MM.1S (cell line): ENCODE measurements at regions not wholly inside any gene's neighbourhood (a gene's known extent, or its start where the extent isn't known, plus 50 kb on each side); places are given as distances from the start of the nearest gene placed in this dataset.

Experiments used
- DNase-seq: peaks from one replicate; pipeline ENCODE4 v3.0.0-alpha.2; 2015
- H2AFZ ChIP-seq: fragments of 300-600 bp; sonication (generic); 2 replicates; pipeline ENCODE4 v1.6.0; 2016; ENCODE audit warnings: antibody characterized with exemption, low read length
- H3F3A ChIP-seq: fragments of 300-600 bp; sonication (generic); 2 replicates; pipeline ENCODE4 v1.6.1; 2016; ENCODE audit warnings: mild to moderate bottlenecking, antibody characterized with exemption, low read length, moderate library complexity, mixed read lengths; ENCODE audit not compliant: insufficient read depth
- H3K27ac ChIP-seq: fragments of 300-600 bp; sonication (generic); 2 replicates; pipeline ENCODE4 v1.5.1; 2016; ENCODE audit warnings: mild to moderate bottlenecking, low read length
- H3K27me3 ChIP-seq: fragments of 300-600 bp; sonication (generic); replicated peaks from 2 replicates; pipeline ENCODE4 v1.6.0; 2016; ENCODE audit warnings: low read length; ENCODE audit not compliant: insufficient read depth
- H3K36me3 ChIP-seq: fragments of 300-600 bp; sonication (generic); replicated peaks from 2 replicates; pipeline ENCODE4 v1.6.1; 2016; ENCODE audit warnings: mild to moderate bottlenecking, low read length, mixed read lengths; ENCODE audit not compliant: insufficient read depth
- H3K4me1 ChIP-seq: fragments of 300-600 bp; sonication (generic); 2 replicates; pipeline ENCODE4 v1.6.1; 2016; ENCODE audit warnings: low read length, mixed read lengths
- H3K4me2 ChIP-seq: fragments of 300-600 bp; sonication (generic); 2 replicates; pipeline ENCODE4 v1.6.0; 2016; ENCODE audit warnings: low read depth, low read length
- H3K4me3 ChIP-seq: fragments of 300-600 bp; sonication (generic); 2 replicates; pipeline ENCODE4 v1.5.1; 2016; ENCODE audit warnings: low read length, mixed read lengths
- H3K79me2 ChIP-seq: fragments of 300-600 bp; sonication (generic); 2 replicates; pipeline ENCODE4 v1.6.1; 2016; ENCODE audit warnings: mixed run types, low read length, mixed read lengths
- H3K9ac ChIP-seq: fragments of 300-600 bp; sonication (generic); 2 replicates; pipeline ENCODE4 v1.6.1; 2016; ENCODE audit warnings: low read length, mixed read lengths
- H3K9me2 ChIP-seq: fragments of 300-600 bp; sonication (generic); replicated peaks from 2 replicates; pipeline ENCODE4 v1.6.1; 2016; ENCODE audit warnings: mild to moderate bottlenecking, low read length, mixed read lengths; ENCODE audit not compliant: insufficient read depth
- H3K9me3 ChIP-seq: fragments of 300-600 bp; sonication (generic); replicated peaks from 2 replicates; pipeline ENCODE4 v1.6.1; 2016; ENCODE audit warnings: mild to moderate bottlenecking, low read length, mixed read lengths; ENCODE audit not compliant: insufficient read depth
- H4K20me1 ChIP-seq: fragments of 300-600 bp; sonication (generic); 2 replicates; pipeline ENCODE4 v1.6.1; 2016; ENCODE audit warnings: mild to moderate bottlenecking, low read length, moderate library complexity, mixed read lengths; ENCODE audit not compliant: insufficient read depth
- CTCF ChIP-seq: fragments of 300-600 bp; sonication (generic); IDR thresholded peaks from 2 replicates; pipeline ENCODE4 v1.5.1; 2016; ENCODE audit warnings: antibody characterized with exemption, low read length, mixed read lengths
- EZH2 ChIP-seq: fragments of 300-600 bp; sonication (generic); optimal IDR thresholded peaks from 2 replicates; pipeline ENCODE3; 2017; ENCODE audit warnings: low read depth, mild to moderate bottlenecking, antibody characterized with exemption, low read length, mixed read lengths
- EZH2phosphoT487 ChIP-seq: fragments of 300-600 bp; sonication (generic); IDR thresholded peaks from 2 replicates; pipeline ENCODE4 v1.6.1; 2018; ENCODE audit warnings: antibody characterized with exemption, low read length

DNA sequence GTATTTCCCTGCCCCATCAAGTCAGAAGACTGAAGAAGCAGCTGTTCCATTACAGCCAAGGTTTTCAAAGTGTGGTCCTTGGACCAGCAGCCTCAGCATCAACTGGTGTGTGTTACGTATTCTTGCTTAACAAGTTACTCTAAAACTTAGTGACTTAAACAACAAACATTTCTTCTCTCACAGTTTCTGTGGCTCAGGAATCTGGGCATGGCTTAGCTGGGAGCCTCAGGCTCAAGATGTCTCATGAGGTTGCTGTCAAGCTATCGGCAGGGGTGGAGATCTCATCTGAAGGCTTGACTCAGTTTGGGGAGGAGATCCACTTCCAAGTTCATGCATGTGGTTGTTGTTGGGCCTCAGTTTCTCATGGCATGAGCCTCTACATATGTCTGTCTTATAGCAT, 174.5 kb downstream of the KTN1 start:
- no peaks in the 10 kb centered on the region for H3K27me3 ChIP-seq
- H3K9me3 ChIP-seq: no peaks in the 10 kb centered on the region
- no peak for DNase-seq
- no peak overlapping the region for H2AFZ ChIP-seq
- H3K27ac ChIP-seq: no peak overlapping the region
- H3K79me2 ChIP-seq: no peaks in the 10 kb centered on the region
- no peaks in the 10 kb centered on the region for H3F3A ChIP-seq
- H3K4me3 ChIP-seq: no peak overlapping the region
- H4K20me1 ChIP-seq: no peaks in the 10 kb centered on the region
- H3K36me3 ChIP-seq: no peaks in the 10 kb centered on the region
- no peak overlapping the region for H3K4me2 ChIP-seq
- H3K4me1 ChIP-seq: no peaks in the 10 kb centered on the region
- no peak overlapping the region for H3K9ac ChIP-seq
- H3K9me2 ChIP-seq: no peaks in the 10 kb centered on the region
- no peak for TF ChIP-seq EZH2
- TF ChIP-seq CTCF: no peak
- no peak for TF ChIP-seq EZH2phosphoT487

DNA sequence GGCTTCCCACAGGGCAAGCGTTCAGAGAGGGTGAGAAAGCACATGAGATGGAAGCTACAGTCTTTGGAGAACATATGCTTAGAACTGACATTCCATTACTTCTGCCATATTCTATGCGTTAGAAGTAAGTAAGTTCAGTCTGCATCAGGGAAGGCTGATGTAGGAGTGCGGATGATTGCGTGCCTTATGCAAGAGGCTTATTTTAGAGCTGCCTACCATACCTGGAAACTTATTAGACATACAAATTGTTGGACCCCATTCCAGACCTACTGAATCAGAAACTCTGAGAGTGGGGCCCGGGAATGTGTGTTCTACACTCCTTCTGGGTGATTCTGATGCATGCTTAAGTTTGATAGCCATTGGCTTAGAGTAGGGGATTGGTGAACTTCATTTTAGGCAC, 174.9 kb downstream of the KTN1 start:
- no peaks in the 10 kb centered on the region for H4K20me1 ChIP-seq
- no peaks in the 10 kb centered on the region for H3K9me3 ChIP-seq
- no peak for TF ChIP-seq EZH2
- no peak for TF ChIP-seq EZH2phosphoT487
- no peak for TF ChIP-seq CTCF
- H3K27me3 ChIP-seq: no peaks in the 10 kb centered on the region
- no peak overlapping the region for H2AFZ ChIP-seq
- H3K9ac ChIP-seq: no peak overlapping the region
- H3K79me2 ChIP-seq: no peaks in the 10 kb centered on the region
- no peak overlapping the region for H3K27ac ChIP-seq
- H3K4me2 ChIP-seq: no peak overlapping the region
- H3K36me3 ChIP-seq: no peaks in the 10 kb centered on the region
- no peak for DNase-seq
- no peaks in the 10 kb centered on the region for H3K4me1 ChIP-seq
- no peaks in the 10 kb centered on the region for H3F3A ChIP-seq
- H3K4me3 ChIP-seq: no peak overlapping the region
- no peaks in the 10 kb centered on the region for H3K9me2 ChIP-seq

DNA sequence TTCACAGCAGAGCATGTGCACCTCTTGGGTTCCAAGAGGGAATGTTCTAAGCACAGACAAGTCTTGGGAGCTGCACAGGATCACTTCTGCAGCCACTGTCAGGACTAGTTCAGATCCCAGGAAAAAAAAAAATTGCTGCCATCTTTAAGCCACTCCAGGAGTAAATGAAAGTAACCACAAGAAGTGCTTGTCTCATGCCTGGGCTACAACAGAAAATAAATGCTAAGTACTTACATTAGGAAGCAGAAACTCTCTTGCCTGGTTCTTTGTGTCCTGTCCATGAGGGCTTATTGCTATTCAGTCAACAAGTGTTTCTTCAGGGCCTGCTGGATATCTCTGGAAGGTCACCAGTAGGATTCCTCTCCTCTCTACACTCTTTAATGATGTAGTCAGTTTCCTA, 176.1 kb downstream of the KTN1 start:
- Histone ChIP-seq H2AFZ (no peak overlapping the region), H3K4me3 (no peak overlapping the region), H3K27me3 (no peaks in the 10 kb centered on the region)

More for the DNA sequence above, 176.1 kb downstream of the KTN1 start:
- H3K9me3 ChIP-seq: no peaks in the 10 kb centered on the region
- no peaks in the 10 kb centered on the region for H3F3A ChIP-seq
- H3K36me3 ChIP-seq: no peaks in the 10 kb centered on the region
- no peaks in the 10 kb centered on the region for H3K9me2 ChIP-seq
- no peak overlapping the region for H3K9ac ChIP-seq
- no peaks in the 10 kb centered on the region for H3K79me2 ChIP-seq
- no peak for DNase-seq
- no peaks in the 10 kb centered on the region for H4K20me1 ChIP-seq
- H3K27ac ChIP-seq: no peak overlapping the region
- no peaks in the 10 kb centered on the region for H3K4me1 ChIP-seq
- no peak overlapping the region for H3K4me2 ChIP-seq
- TF ChIP-seq EZH2phosphoT487 (no peak), CTCF (no peak), EZH2 (no peak)
